PC-3 (cell line): ENCODE measurements at regions not wholly inside any gene's neighbourhood (a gene's known extent, or its start where the extent isn't known, plus 50 kb on each side); places are given as distances from the start of the nearest gene placed in this dataset.

Experiments used
- ATAC-seq: fragments of 200-7000 bp; cut with Tn5 transposase; 2 replicates; pipeline ENCODE4 v1.9.1; 2020; ENCODE audit warnings: mild to moderate bottlenecking, moderate library complexity
- BruUV-seq: library from RNA; stranded (reverse); fragments of 400-500 nt; replicated peaks from 2 replicates; lab custom pipeline; 2021; lab: Mats Ljungman, UMichigan
- CTCF ChIA-PET: fragments of 300-600 bp; sonication (Branson Sonifier 250); formaldehyde crosslinking; loops from one replicate; lab custom pipeline; 2022; ENCODE audit warnings: antibody characterized with exemption; lab: Charles Lee
- POLR2A ChIA-PET: fragments of 300-600 bp; sonication (Branson Sonifier 250); formaldehyde crosslinking; loops from one replicate; lab custom pipeline; 2022; ENCODE audit warnings: antibody characterized with exemption; ENCODE audit not compliant: unreplicated experiment; lab: Charles Lee
- DNase-seq: peaks from one replicate; pipeline ENCODE4 v3.0.0-alpha.2; 2015
- H2AFZ ChIP-seq: fragments of 300-600 bp; sonication (generic); 2 replicates; pipeline ENCODE4 v1.6.0; 2016; ENCODE audit warnings: antibody characterized with exemption, low read length
- H3F3A ChIP-seq: fragments of 300-600 bp; sonication (generic); one replicate; pipeline ENCODE4 v1.6.0; 2017; ENCODE audit warnings: antibody characterized with exemption, low read length, control low read depth, mild to moderate bottlenecking; ENCODE audit not compliant: unreplicated experiment
- H3K27ac ChIP-seq: fragments of 300-600 bp; sonication (generic); 2 replicates; pipeline ENCODE4 v1.5.1; 2016; ENCODE audit warnings: mild to moderate bottlenecking, low read length
- H3K27me3 ChIP-seq: fragments of 300-600 bp; sonication (generic); 2 replicates; pipeline ENCODE4 v1.6.1; 2016; ENCODE audit warnings: low read length, mixed read lengths
- H3K36me3 ChIP-seq: fragments of 300-600 bp; sonication (generic); 2 replicates; pipeline ENCODE4 v1.6.1; 2016; ENCODE audit warnings: low read depth, mixed run types, low read length, mixed read lengths
- H3K4me1 ChIP-seq: fragments of 300-600 bp; sonication (generic); 2 replicates; pipeline ENCODE4 v1.5.1; 2016; ENCODE audit warnings: low read length; ENCODE audit not compliant: insufficient read depth
- H3K4me2 ChIP-seq: fragments of 300-600 bp; sonication (generic); 2 replicates; pipeline ENCODE4 v1.6.0; 2016; ENCODE audit warnings: low read length
- H3K4me3 ChIP-seq: fragments of 300-600 bp; sonication (generic); 2 replicates; pipeline ENCODE4 v1.5.1; 2016; ENCODE audit warnings: mild to moderate bottlenecking, low read length, mixed read lengths
- H3K79me2 ChIP-seq: fragments of 300-600 bp; sonication (generic); 2 replicates; pipeline ENCODE4 v1.6.1; 2017; ENCODE audit warnings: low read length, mixed read lengths
- H3K9ac ChIP-seq: fragments of 300-600 bp; sonication (generic); 2 replicates; pipeline ENCODE4 v1.6.0; 2016; ENCODE audit warnings: mild to moderate bottlenecking, low read length
- H3K9me2 ChIP-seq: fragments of 300-600 bp; sonication (generic); replicated peaks from 2 replicates; pipeline ENCODE4 v1.6.1; 2016; ENCODE audit warnings: mixed run types, low read length, mixed read lengths
- H3K9me3 ChIP-seq: fragments of 300-600 bp; sonication (generic); 2 replicates; pipeline ENCODE4 v1.6.1; 2016; ENCODE audit warnings: low read length, mixed read lengths
- H4K20me1 ChIP-seq: fragments of 300-600 bp; sonication (generic); 2 replicates; pipeline ENCODE4 v1.6.1; 2016; ENCODE audit warnings: low read length, mixed read lengths
- EZH2 ChIP-seq: fragments of 300-600 bp; sonication (generic); IDR thresholded peaks from one replicate; pipeline ENCODE4 v1.6.1; 2017; ENCODE audit warnings: antibody characterized with exemption, mild to moderate bottlenecking, low read length; ENCODE audit not compliant: unreplicated experiment
- EZH2phosphoT487 ChIP-seq: fragments of 300-600 bp; sonication (generic); IDR thresholded peaks from 2 replicates; pipeline ENCODE4 v1.6.1; 2018; ENCODE audit warnings: mild to moderate bottlenecking, antibody characterized with exemption, low read length, borderline replicate concordance
- intact Hi-C: fragments of 100-400 bp; cut with micrococcal nuclease; formaldehyde crosslinking; loops from 2 replicates; pipeline ENCODE4 v1.9.0; 2023
- TF ChIP-seq, protein P1 (sequence below): fragments of 300-600 bp; sonication (generic); conservative IDR thresholded peaks from 2 replicates; pipeline ENCODE4 v1.5.1; 2017; ENCODE audit warnings: antibody characterized with exemption, low read depth, mild to moderate bottlenecking, low read length

- no peak overlapping the region for H3K9ac ChIP-seq
- intact Hi-C loops: no loop called here
- BruUV-seq: no TSS peak
- no peaks in the 10 kb centered on the region for H3K36me3 ChIP-seq
- ChIA-PET POLR2A (no interaction called here), CTCF (no interaction called here)
- H3K9me2 ChIP-seq: no peaks in the 10 kb centered on the region
- H3K4me1 ChIP-seq: no peaks in the 10 kb centered on the region
- ATAC-seq (no peak), DNase-seq (no peak)
- H3K9me3 ChIP-seq: no peaks in the 10 kb centered on the region
- no peaks in the 10 kb centered on the region for H3F3A ChIP-seq
- no peak overlapping the region for H2AFZ ChIP-seq
- H3K4me2 ChIP-seq: no peak overlapping the region
- no peaks in the 10 kb centered on the region for H4K20me1 ChIP-seq
- no peaks in the 10 kb centered on the region for H3K79me2 ChIP-seq
- peaks cover 82% of the 10 kb centered on the region for H3K27me3 ChIP-seq
- no peak overlapping the region for H3K27ac ChIP-seq
- H3K4me3 ChIP-seq: no peak overlapping the region
- TF ChIP-seq, protein P1, sequence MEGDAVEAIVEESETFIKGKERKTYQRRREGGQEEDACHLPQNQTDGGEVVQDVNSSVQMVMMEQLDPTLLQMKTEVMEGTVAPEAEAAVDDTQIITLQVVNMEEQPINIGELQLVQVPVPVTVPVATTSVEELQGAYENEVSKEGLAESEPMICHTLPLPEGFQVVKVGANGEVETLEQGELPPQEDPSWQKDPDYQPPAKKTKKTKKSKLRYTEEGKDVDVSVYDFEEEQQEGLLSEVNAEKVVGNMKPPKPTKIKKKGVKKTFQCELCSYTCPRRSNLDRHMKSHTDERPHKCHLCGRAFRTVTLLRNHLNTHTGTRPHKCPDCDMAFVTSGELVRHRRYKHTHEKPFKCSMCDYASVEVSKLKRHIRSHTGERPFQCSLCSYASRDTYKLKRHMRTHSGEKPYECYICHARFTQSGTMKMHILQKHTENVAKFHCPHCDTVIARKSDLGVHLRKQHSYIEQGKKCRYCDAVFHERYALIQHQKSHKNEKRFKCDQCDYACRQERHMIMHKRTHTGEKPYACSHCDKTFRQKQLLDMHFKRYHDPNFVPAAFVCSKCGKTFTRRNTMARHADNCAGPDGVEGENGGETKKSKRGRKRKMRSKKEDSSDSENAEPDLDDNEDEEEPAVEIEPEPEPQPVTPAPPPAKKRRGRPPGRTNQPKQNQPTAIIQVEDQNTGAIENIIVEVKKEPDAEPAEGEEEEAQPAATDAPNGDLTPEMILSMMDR: no peak
- TF ChIP-seq EZH2phosphoT487: no peak
- TF ChIP-seq EZH2: no peak
Observed at GRCh38 chr15:93261845-93262244, 172.8 kb upstream of the RGMA start.

DNA sequence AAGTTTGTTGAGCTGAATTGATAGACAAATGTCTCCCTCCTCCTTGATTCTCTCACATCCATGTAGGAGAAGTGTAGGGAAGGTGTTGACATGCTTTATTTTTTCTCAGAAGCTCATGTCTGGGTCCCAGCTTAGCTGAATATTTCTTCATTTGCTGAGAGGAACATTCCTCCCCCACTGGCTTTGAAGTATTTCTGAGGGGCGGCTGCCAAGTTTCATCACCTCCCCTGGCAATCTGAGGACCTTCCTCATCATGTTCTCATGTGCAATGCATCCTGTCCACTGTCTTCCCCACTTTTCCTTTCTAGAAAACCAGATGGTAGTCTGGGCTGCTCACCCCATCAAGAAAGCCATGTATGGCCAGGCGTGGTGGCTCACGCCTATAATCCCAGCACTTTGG is 168.9 kb upstream of the RGMA start:
- Histone ChIP-seq H3K9ac (no peak overlapping the region), H3K4me3 (no peak overlapping the region), H3K4me2 (no peak overlapping the region), H2AFZ (no peak overlapping the region), H3K9me3 (no peaks in the 10 kb centered on the region), H4K20me1 (no peaks in the 10 kb centered on the region), H3F3A (no peaks in the 10 kb centered on the region), H3K9me2 (no peaks in the 10 kb centered on the region), H3K27me3 (peaks cover 69% of the 10 kb centered on the region), H3K36me3 (no peaks in the 10 kb centered on the region), H3K79me2 (no peaks in the 10 kb centered on the region), H3K4me1 (no peaks in the 10 kb centered on the region), H3K27ac (no peak overlapping the region)
- POLR2A ChIA-PET: no interaction called here
- CTCF ChIA-PET: no interaction called here
- intact Hi-C loops: no loop called here
- DNase-seq (no peak), ATAC-seq (no peak)
- TF ChIP-seq, protein P1: no peak
- TF ChIP-seq EZH2phosphoT487 (no peak), EZH2 (no peak)
- no TSS peak for BruUV-seq

DNA sequence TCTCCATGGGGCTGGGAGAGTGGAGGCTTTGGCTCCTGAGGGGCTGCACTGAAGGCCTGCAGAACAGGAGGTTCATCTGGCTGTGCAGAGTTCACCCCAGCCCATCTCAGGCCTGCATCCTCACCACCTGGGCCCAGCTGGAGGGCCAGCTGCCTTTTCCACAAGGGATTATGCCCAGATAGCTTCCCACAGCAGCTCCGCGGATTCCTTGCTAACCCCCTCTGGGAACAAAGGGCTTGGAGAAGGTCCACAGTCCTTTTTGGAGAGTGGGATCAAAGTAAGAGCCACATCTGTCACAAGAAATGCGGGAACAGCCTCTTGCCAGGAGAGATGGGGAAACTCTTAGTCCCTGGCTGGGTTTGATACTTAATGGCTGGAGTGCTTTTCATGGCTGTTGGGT is 164.7 kb upstream of the RGMA start:
- H3K36me3 ChIP-seq: no peaks in the 10 kb centered on the region
- H3K27ac ChIP-seq: no peak overlapping the region
- BruUV-seq: no TSS peak
- peaks cover 73% of the 10 kb centered on the region for H3K27me3 ChIP-seq
- H3K9me2 ChIP-seq: no peaks in the 10 kb centered on the region
- H4K20me1 ChIP-seq: no peaks in the 10 kb centered on the region
- ATAC-seq (no peak), DNase-seq (no peak)
- H3K4me2 ChIP-seq: no peak overlapping the region
- CTCF ChIA-PET: no interaction called here
- no peaks in the 10 kb centered on the region for H3K9me3 ChIP-seq
- POLR2A ChIA-PET: no interaction called here
- no peaks in the 10 kb centered on the region for H3K4me1 ChIP-seq
- TF ChIP-seq, protein P1: no peak
- no peak for TF ChIP-seq EZH2
- TF ChIP-seq EZH2phosphoT487: no peak
- intact Hi-C loops: no loop called here
- no peak overlapping the region for H2AFZ ChIP-seq
- H3K79me2 ChIP-seq: no peaks in the 10 kb centered on the region
- no peak overlapping the region for H3K4me3 ChIP-seq
- no peaks in the 10 kb centered on the region for H3F3A ChIP-seq
- H3K9ac ChIP-seq: no peak overlapping the region
